ENCODE measurements at regions not wholly inside any gene's neighbourhood (a gene's known extent, or its start where the extent isn't known, plus 50 kb on each side); places are given as distances from the start of the nearest gene placed in this dataset.

DNA sequence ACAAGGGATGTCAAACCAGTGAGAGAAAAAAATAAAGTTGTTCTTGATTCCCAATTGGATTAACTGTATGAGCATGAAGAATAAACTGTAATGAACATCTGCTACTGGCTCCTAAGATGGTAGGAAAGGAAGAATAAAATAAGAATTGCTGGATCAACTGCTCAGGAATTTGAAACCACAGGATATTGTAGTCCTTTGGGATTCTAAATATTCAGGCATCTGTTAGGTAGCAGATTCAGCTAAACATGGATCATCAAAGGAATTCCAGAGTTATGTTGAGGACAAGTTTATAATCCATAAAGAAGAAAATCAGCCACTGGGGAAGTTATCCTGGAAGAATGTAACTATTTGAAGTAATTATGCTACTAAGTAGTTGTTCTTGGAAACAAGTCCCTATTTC, 65.8 kb downstream of the ISL1 start:
- Histone ChIP-seq H3K9me3 (ENCODE audit: insufficient read depth, low read depth, low read length) (no peaks in the 10 kb centered on the region), H3K27me3 (ENCODE audit: insufficient read depth, low read length, poor library complexity, severe bottlenecking) (no peaks in the 10 kb centered on the region), H3K36me3 (ENCODE audit: insufficient read depth, low read length) (no peaks in the 10 kb centered on the region), H3K79me2 (ENCODE audit: insufficient read depth, low read length) (no peaks in the 10 kb centered on the region), H4K20me1 (ENCODE audit: insufficient read depth, low read length, poor library complexity, severe bottlenecking) (no peaks in the 10 kb centered on the region), H3K4me1 (ENCODE audit: insufficient read depth, low read length, poor library complexity, severe bottlenecking) (no peaks in the 10 kb centered on the region), H3K4me2 (ENCODE audit: low read depth, low read length, poor library complexity, severe bottlenecking) (no peak overlapping the region), H3K4me3 (ENCODE audit: low read length, poor library complexity, severe bottlenecking) (no peak overlapping the region), H3K9ac (ENCODE audit: low read depth, low read length, poor library complexity, severe bottlenecking) (no peak overlapping the region), H3K9me2 (replicated peaks; ENCODE audit: low read depth, low read length) (no peaks in the 10 kb centered on the region), H2AFZ (ENCODE audit: low read length) (no peak overlapping the region), H3F3A (ENCODE audit: low read depth) (no peaks in the 10 kb centered on the region)
- TF ChIP-seq, protein P1, sequence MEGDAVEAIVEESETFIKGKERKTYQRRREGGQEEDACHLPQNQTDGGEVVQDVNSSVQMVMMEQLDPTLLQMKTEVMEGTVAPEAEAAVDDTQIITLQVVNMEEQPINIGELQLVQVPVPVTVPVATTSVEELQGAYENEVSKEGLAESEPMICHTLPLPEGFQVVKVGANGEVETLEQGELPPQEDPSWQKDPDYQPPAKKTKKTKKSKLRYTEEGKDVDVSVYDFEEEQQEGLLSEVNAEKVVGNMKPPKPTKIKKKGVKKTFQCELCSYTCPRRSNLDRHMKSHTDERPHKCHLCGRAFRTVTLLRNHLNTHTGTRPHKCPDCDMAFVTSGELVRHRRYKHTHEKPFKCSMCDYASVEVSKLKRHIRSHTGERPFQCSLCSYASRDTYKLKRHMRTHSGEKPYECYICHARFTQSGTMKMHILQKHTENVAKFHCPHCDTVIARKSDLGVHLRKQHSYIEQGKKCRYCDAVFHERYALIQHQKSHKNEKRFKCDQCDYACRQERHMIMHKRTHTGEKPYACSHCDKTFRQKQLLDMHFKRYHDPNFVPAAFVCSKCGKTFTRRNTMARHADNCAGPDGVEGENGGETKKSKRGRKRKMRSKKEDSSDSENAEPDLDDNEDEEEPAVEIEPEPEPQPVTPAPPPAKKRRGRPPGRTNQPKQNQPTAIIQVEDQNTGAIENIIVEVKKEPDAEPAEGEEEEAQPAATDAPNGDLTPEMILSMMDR (conservative IDR thresholded peaks at IDR 0.05; ENCODE audit: low read length) = no peak
- TF ChIP-seq EZH2phosphoT487 (IDR thresholded peaks at IDR 0.05; ENCODE audit: borderline replicate concordance) = no peak

DNA sequence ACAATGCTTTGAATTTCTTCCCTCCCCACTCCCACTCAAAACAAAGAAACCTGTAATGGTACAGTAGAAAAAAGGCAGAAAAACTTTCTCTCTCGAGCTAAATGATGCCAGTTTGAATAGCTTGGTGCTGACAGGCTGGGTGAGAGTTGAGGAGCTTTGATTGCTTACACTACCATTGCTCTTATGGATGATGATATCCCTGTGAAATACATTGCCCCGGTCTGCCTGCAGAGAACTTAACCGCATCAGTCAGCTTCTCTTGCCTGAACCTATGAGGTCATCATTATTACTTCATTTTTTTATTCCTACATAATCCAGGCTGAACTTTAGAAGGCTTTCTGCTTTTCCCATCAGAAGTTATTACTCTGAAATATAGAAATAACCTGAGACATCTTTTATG, 69.3 kb downstream of the ISL1 start:
- Histone ChIP-seq H3K4me1 (ENCODE audit: insufficient read depth, low read length, poor library complexity, severe bottlenecking) (no peaks in the 10 kb centered on the region), H3K9me2 (replicated peaks; ENCODE audit: low read depth, low read length) (no peaks in the 10 kb centered on the region), H3K9ac (ENCODE audit: low read depth, low read length, poor library complexity, severe bottlenecking) (no peak overlapping the region), H3K9me3 (ENCODE audit: insufficient read depth, low read depth, low read length) (no peaks in the 10 kb centered on the region), H3F3A (ENCODE audit: low read depth) (no peaks in the 10 kb centered on the region), H4K20me1 (ENCODE audit: insufficient read depth, low read length, poor library complexity, severe bottlenecking) (no peaks in the 10 kb centered on the region), H3K27me3 (ENCODE audit: insufficient read depth, low read length, poor library complexity, severe bottlenecking) (no peaks in the 10 kb centered on the region), H2AFZ (ENCODE audit: low read length) (no peak overlapping the region), H3K4me3 (ENCODE audit: low read length, poor library complexity, severe bottlenecking) (no peak overlapping the region), H3K79me2 (ENCODE audit: insufficient read depth, low read length) (no peaks in the 10 kb centered on the region), H3K36me3 (ENCODE audit: insufficient read depth, low read length) (no peaks in the 10 kb centered on the region), H3K4me2 (ENCODE audit: low read depth, low read length, poor library complexity, severe bottlenecking) (no peak overlapping the region)
- no peak for TF ChIP-seq EZH2phosphoT487 (IDR thresholded peaks at IDR 0.05; ENCODE audit: borderline replicate concordance)
- TF ChIP-seq, protein P1 (conservative IDR thresholded peaks at IDR 0.05; ENCODE audit: low read length) = no peak

DNA sequence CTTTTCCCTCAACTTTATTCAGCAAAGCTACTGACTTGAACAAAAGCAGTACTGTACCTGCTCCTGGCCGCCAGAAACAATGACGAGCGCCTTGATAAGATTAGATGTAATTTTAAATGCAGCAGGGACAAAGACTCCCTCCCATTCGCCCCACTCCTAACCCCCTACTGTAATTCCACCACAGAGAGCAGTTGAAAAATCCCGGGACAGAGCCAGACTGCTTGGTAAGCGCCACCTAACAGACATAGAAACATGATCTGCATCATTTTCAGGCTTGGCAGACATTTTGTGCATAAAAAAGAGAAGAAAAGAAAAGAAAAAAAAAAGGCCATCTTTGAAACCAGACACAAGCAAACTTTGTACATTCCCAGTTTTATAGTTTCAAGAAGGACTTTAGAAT, 81.9 kb downstream of the ISL1 start:
- H3K27me3 ChIP-seq (ENCODE audit: insufficient read depth, low read length, poor library complexity, severe bottlenecking) = no peaks in the 10 kb centered on the region
- TF ChIP-seq, protein P1 (conservative IDR thresholded peaks at IDR 0.05; ENCODE audit: low read length) = no peak
- no peak for TF ChIP-seq EZH2phosphoT487 (IDR thresholded peaks at IDR 0.05; ENCODE audit: borderline replicate concordance)
- H2AFZ ChIP-seq (ENCODE audit: low read length) = peak overlapping the region; percentile 42
- no peak overlapping the region for H3K4me3 ChIP-seq (ENCODE audit: low read length, poor library complexity, severe bottlenecking)
- H3F3A ChIP-seq (ENCODE audit: low read depth) = no peaks in the 10 kb centered on the region
- H3K9me3 ChIP-seq (ENCODE audit: insufficient read depth, low read depth, low read length) = no peaks in the 10 kb centered on the region
- no peaks in the 10 kb centered on the region for H3K9me2 ChIP-seq (replicated peaks; ENCODE audit: low read depth, low read length)
- H3K4me1 ChIP-seq (ENCODE audit: insufficient read depth, low read length, poor library complexity, severe bottlenecking) = no peaks in the 10 kb centered on the region
- H3K4me2 ChIP-seq (ENCODE audit: low read depth, low read length, poor library complexity, severe bottlenecking) = no peak overlapping the region
- H3K9ac ChIP-seq (ENCODE audit: low read depth, low read length, poor library complexity, severe bottlenecking) = no peak overlapping the region
- no peaks in the 10 kb centered on the region for H3K79me2 ChIP-seq (ENCODE audit: insufficient read depth, low read length)
- H4K20me1 ChIP-seq (ENCODE audit: insufficient read depth, low read length, poor library complexity, severe bottlenecking) = no peaks in the 10 kb centered on the region
- H3K36me3 ChIP-seq (ENCODE audit: insufficient read depth, low read length) = no peaks in the 10 kb centered on the region

Measured in Loucy (cell line).